ENCODE measurements at regions not wholly inside any gene's neighbourhood (a gene's known extent, or its start where the extent isn't known, plus 50 kb on each side); places are given as distances from the start of the nearest gene placed in this dataset.
"Not testable (repeated sequence)": the region's sequence is repeated elsewhere in the genome, so short reads cannot be mapped to it uniquely, and the experiment has no call there.

DNA sequence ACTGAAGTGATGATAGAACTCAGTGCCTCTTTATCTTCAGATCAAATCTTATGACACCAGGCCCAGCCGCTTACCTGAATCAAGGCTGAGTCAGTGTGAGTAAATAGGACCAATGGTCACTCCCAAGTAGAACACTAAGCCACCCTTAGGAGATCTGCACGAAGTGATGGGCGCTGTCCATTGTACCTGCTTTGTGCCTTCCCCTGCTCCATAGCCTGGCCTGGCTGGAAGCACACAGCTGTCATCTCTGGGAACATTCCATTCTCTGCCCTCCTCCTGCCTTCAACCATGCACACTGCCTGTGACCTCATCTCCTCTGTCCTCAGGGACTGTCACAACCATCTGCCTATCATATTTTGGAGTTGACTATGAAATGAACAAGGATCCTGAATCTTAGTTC is 279.5 kb upstream of the ASIC2 start:
- H3K27ac ChIP-seq: no peak overlapping the region
- no peaks in the 10 kb centered on the region for H3K36me3 ChIP-seq
- no peak for DNase-seq
- H3K4me1 ChIP-seq (ENCODE audit: insufficient read depth): no peaks in the 10 kb centered on the region
- no peak overlapping the region for H3K4me3 ChIP-seq
- intact Hi-C loops (cut with DNase I): no loop called here
- no peaks in the 10 kb centered on the region for H3K9me3 ChIP-seq
- WGBS, 3 donors: 53 to 60% (median 56%) methylated on average over 3 of the region's 3 CpGs
- no peaks in the 10 kb centered on the region for H3K27me3 ChIP-seq
- no peak for TF ChIP-seq EP300 (IDR thresholded peaks at IDR 0.05)
- no peak for TF ChIP-seq POLR2A (IDR thresholded peaks at IDR 0.05)
- no peak for TF ChIP-seq CTCF (IDR thresholded peaks at IDR 0.05)

DNA sequence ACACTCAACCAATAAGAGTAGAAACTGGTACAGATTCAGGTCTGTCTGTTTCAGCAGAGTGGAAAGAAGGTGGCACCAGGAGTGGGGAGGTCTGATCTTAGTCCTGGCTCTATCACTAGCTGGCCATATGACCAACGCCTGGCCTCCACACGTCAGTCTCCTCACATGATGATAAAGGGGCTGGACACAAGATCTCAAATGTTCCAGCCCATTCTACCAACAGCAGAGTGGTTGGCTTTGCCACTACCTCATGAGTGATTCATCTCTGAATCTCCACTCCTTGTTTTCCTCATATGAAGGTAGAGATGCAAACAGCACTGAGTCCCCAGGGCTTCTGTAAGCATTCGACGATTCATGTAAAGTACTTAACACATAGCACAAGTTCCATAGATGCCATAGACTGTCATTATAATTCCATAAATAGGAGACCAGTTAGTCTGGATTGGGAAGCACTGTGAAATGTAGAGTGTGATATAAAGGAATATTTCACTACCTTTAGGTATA is 281.9 kb upstream of the ASIC2 start:
- no peaks in the 10 kb centered on the region for H3K9me3 ChIP-seq

GRCh38 chr17:33579740-33580139 is 286.6 kb upstream of the ASIC2 start:
- DNase-seq; H3K9me3 ChIP-seq; H3K4me1 ChIP-seq (ENCODE audit: insufficient read depth); H3K4me3 ChIP-seq; H3K36me3 ChIP-seq; intact Hi-C loops (cut with DNase I); H3K27me3 ChIP-seq; H3K27ac ChIP-seq: not testable (repeated sequence)
- 81 to 90% (median 86%) methylated on average over 6 of the region's 6 CpGs for WGBS, 3 donors

More for the DNA sequence above, 281.9 kb upstream of the ASIC2 start:
- no peak overlapping the region for H3K27ac ChIP-seq
- H3K36me3 ChIP-seq: no peaks in the 10 kb centered on the region
- DNase-seq: no peak
- no peak overlapping the region for H3K4me3 ChIP-seq
- 67 to 72% (median 68%) methylated on average over 4 of the region's 4 CpGs for WGBS, 3 donors
- TF ChIP-seq EP300 (IDR thresholded peaks at IDR 0.05) (no peak), CTCF (IDR thresholded peaks at IDR 0.05) (no peak), POLR2A (IDR thresholded peaks at IDR 0.05) (no peak)
- intact Hi-C loops (cut with DNase I): no loop called here
- H3K4me1 ChIP-seq (ENCODE audit: insufficient read depth): no peaks in the 10 kb centered on the region
- H3K27me3 ChIP-seq: no peaks in the 10 kb centered on the region

GRCh38 chr17:33580215-33580614 is 287.1 kb upstream of the ASIC2 start:
- Histone ChIP-seq H3K27me3 (no peaks in the 10 kb centered on the region), H3K27ac (no peak overlapping the region), H3K36me3 (no peaks in the 10 kb centered on the region), H3K9me3 (no peaks in the 10 kb centered on the region), H3K4me1 (ENCODE audit: insufficient read depth) (no peaks in the 10 kb centered on the region), H3K4me3 (no peak overlapping the region)
- intact Hi-C loops (cut with DNase I): no loop called here
- TF ChIP-seq CTCF (IDR thresholded peaks at IDR 0.05): no peak
- 90 to 93% (median 93%) methylated on average over 3 of the region's 3 CpGs for WGBS, 3 donors
- no peak for DNase-seq

DNA sequence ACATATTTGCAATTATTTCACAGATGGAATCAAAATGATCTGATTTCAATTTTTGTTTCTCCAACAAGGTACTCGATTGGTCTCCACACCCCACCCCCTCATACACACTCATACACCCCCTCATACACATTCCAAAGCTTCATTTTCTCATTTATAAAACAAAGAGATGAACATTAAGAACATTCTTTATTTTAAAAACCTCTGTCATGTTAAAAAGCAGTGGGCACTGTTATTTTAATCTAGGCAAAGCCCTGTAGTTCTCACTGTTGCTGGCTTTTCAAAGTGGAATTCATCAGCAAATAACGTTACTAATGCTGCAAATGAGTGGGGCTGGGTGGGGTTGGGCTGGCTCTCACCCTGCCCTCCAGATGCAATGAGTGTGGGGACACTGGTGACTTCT is 289.6 kb upstream of the ASIC2 start:
- TF ChIP-seq POLR2A (IDR thresholded peaks at IDR 0.05): no peak
- TF ChIP-seq EP300 (IDR thresholded peaks at IDR 0.05): no peak
- no peak for TF ChIP-seq CTCF (IDR thresholded peaks at IDR 0.05)
- DNase-seq: no peak
- intact Hi-C loops (cut with DNase I): no loop called here
- H3K4me1 ChIP-seq (ENCODE audit: insufficient read depth): no peaks in the 10 kb centered on the region
- H3K27ac ChIP-seq: no peak overlapping the region
- H3K36me3 ChIP-seq: no peaks in the 10 kb centered on the region
- H3K4me3 ChIP-seq: no peak overlapping the region
- no peaks in the 10 kb centered on the region for H3K9me3 ChIP-seq
- H3K27me3 ChIP-seq: no peaks in the 10 kb centered on the region
- 57 to 70% (median 60%) methylated on average over 2 of the region's 2 CpGs for WGBS, 3 donors
